ENCODE measurements at regions not wholly inside any gene's neighbourhood (a gene's known extent, or its start where the extent isn't known, plus 50 kb on each side); places are given as distances from the start of the nearest gene placed in this dataset.

- TF ChIP-seq YY1 (IDR thresholded peaks at IDR 0.05; ENCODE audit: low read depth) (no peak), MAX (IDR thresholded peaks at IDR 0.05) (no peak), REST (IDR thresholded peaks at IDR 0.05; ENCODE audit: low read depth) (no peak), FOXM1 (IDR thresholded peaks at IDR 0.05; ENCODE audit: borderline replicate concordance, low read depth) (no peak), ZBTB7A (IDR thresholded peaks at IDR 0.05; ENCODE audit: low read depth) (no peak), CREB1 (IDR thresholded peaks at IDR 0.05; ENCODE audit: low read depth) (no peak)
Measured at GRCh38 chr9:14396171-14396570, 82.2 kb upstream of the NFIB start.
